ENCODE measurements at regions not wholly inside any gene's neighbourhood (a gene's known extent, or its start where the extent isn't known, plus 50 kb on each side); places are given as distances from the start of the nearest gene placed in this dataset.

- DNase-seq, result no peak
- H3K27ac Mint-ChIP-seq, result no peak overlapping the region
- 0 out of 2 replicates have a peak, but pooled peaks cover 4% of the 10 kb centered on the region for H3K36me3 Mint-ChIP-seq (ENCODE audit: low read depth)
- no peak overlapping the region for H3K4me3 Mint-ChIP-seq
- no peak for TF ChIP-seq CTCF (IDR thresholded peaks at IDR 0.05)
- peaks cover 18% of the 10 kb centered on the region for H3K4me1 Mint-ChIP-seq (ENCODE audit: low read depth)
- H3K27me3 Mint-ChIP-seq (ENCODE audit: insufficient read depth), result peaks cover 16% of the 10 kb centered on the region
- H3K9me3 Mint-ChIP-seq, result peaks cover 5% of the 10 kb centered on the region
Observed at GRCh38 chr2:8513601-8514273, 168.1 kb upstream of the ID2 start.

- H3K27ac Mint-ChIP-seq, result no peak overlapping the region
- peaks cover 5% of the 10 kb centered on the region for H3K9me3 Mint-ChIP-seq
- no peak for TF ChIP-seq CTCF (IDR thresholded peaks at IDR 0.05)
- H3K27me3 Mint-ChIP-seq (ENCODE audit: insufficient read depth), result peaks cover 17% of the 10 kb centered on the region
- DNase-seq, result no peak
- no peak overlapping the region for H3K4me3 Mint-ChIP-seq
- H3K4me1 Mint-ChIP-seq (ENCODE audit: low read depth), result peaks cover 18% of the 10 kb centered on the region
- H3K36me3 Mint-ChIP-seq (ENCODE audit: low read depth), result 0 out of 2 replicates have a peak, but pooled peaks cover 4% of the 10 kb centered on the region
Observed at GRCh38 chr2:8514274-8514662, 167.6 kb upstream of the ID2 start.

- H3K4me3 Mint-ChIP-seq, result no peak overlapping the region
Observed at GRCh38 chr2:8514796-8515758, 166.8 kb upstream of the ID2 start.

GRCh38 chr2:8515864-8516533 is 165.9 kb upstream of the ID2 start:
- no peak for DNase-seq
- Mint-ChIP-seq H3K9me3 (no peaks in the 10 kb centered on the region; the same call in 1 of the 2 replicates), H3K4me1 (ENCODE audit: low read depth) (peaks cover 18% of the 10 kb centered on the region), H3K4me3 (no peak overlapping the region), H3K36me3 (ENCODE audit: low read depth) (no peaks in the 10 kb centered on the region), H3K27me3 (ENCODE audit: insufficient read depth) (peaks cover 28% of the 10 kb centered on the region), H3K27ac (no peak overlapping the region)
- no peak for TF ChIP-seq CTCF (IDR thresholded peaks at IDR 0.05)

More at GRCh38 chr2:8514796-8515758, 166.8 kb upstream of the ID2 start:
- DNase-seq, result no peak
- H3K27me3 Mint-ChIP-seq (ENCODE audit: insufficient read depth), result peaks cover 24% of the 10 kb centered on the region
- no peak for TF ChIP-seq CTCF (IDR thresholded peaks at IDR 0.05)
- H3K9me3 Mint-ChIP-seq, result peaks cover 2% of the 10 kb centered on the region
- H3K27ac Mint-ChIP-seq, result no peak overlapping the region
- H3K36me3 Mint-ChIP-seq (ENCODE audit: low read depth), result 0 out of 2 replicates have a peak, but pooled peaks cover 1% of the 10 kb centered on the region
- H3K4me1 Mint-ChIP-seq (ENCODE audit: low read depth), result peaks cover 18% of the 10 kb centered on the region

- Mint-ChIP-seq H3K27ac (no peak overlapping the region), H3K27me3 (ENCODE audit: insufficient read depth) (peaks cover 38% of the 10 kb centered on the region), H3K4me1 (ENCODE audit: low read depth) (peaks cover 6% of the 10 kb centered on the region), H3K36me3 (ENCODE audit: low read depth) (no peaks in the 10 kb centered on the region), H3K4me3 (no peak overlapping the region), H3K9me3 (no peaks in the 10 kb centered on the region; the same call in 1 of the 2 replicates)
- TF ChIP-seq CTCF (IDR thresholded peaks at IDR 0.05), result no peak
- no peak for DNase-seq
Observed at GRCh38 chr2:8517850-8518498, 163.9 kb upstream of the ID2 start.

All from HFFc6 (cell line).